ENCODE measurements at regions not wholly inside any gene's neighbourhood (a gene's known extent, or its start where the extent isn't known, plus 50 kb on each side); places are given as distances from the start of the nearest gene placed in this dataset.

- in situ Hi-C loops (cut with MboI; ENCODE audit: low pct_unique_long_range_greater_than_20kb in 2 of 9, low sequenced_read_pairs in 9 of 9, unreplicated experiment in 9 of 9), result no loop called here
- H3K4me1 ChIP-seq (replicated peaks in 1 of 2), result no peaks in the 10 kb centered on the region
- no peak for ATAC-seq (replicated peaks in 6 of 8)
- no peak overlapping the region for H3K27ac ChIP-seq
- WGBS, 10 experiments, result 85 to 100% (median 95%) methylated on average over 1 of the region's 1 CpG; no CpG with 5 or more reads in 2 of the 10 experiments
- no peak overlapping the region for H3K4me3 ChIP-seq
Measured at GRCh38 chr1:70919706-70920323, 127.8 kb downstream of the PTGER3 start.
